ENCODE measurements at regions not wholly inside any gene's neighbourhood (a gene's known extent, or its start where the extent isn't known, plus 50 kb on each side); places are given as distances from the start of the nearest gene placed in this dataset.
"Not testable (repeated sequence)": the region's sequence is repeated elsewhere in the genome, so short reads cannot be mapped to it uniquely, and the experiment has no call there.

- not testable (repeated sequence) for DNase-seq (ENCODE audit: low read depth)
Observed at GRCh38 chr10:131581547-131581946, 270.0 kb upstream of the TCERG1L start.

GRCh38 chr10:131584287-131584686 lies 272.8 kb upstream of the TCERG1L start:
- no peak for DNase-seq (ENCODE audit: low read depth)

GRCh38 chr10:131585761-131586160 lies 274.2 kb upstream of the TCERG1L start:
- DNase-seq (ENCODE audit: low read depth), result no peak

GRCh38 chr10:131586958-131587357 lies 275.4 kb upstream of the TCERG1L start:
- no peak for DNase-seq (ENCODE audit: low read depth)

- DNase-seq (ENCODE audit: low read depth), result no peak
Observed at GRCh38 chr10:131587976-131588680, 276.6 kb upstream of the TCERG1L start.

- DNase-seq (ENCODE audit: low read depth), result no peak
Observed at GRCh38 chr10:131588704-131589220, 277.2 kb upstream of the TCERG1L start.

GRCh38 chr10:131590567-131590966 lies 279.0 kb upstream of the TCERG1L start:
- DNase-seq (ENCODE audit: low read depth), result no peak

GRCh38 chr10:131591936-131592335 lies 280.4 kb upstream of the TCERG1L start:
- DNase-seq (ENCODE audit: low read depth), result no peak

GRCh38 chr10:131609176-131609575 lies 291.6 kb upstream of the PPP2R2D start:
- DNase-seq (ENCODE audit: low read depth), result no peak

- DNase-seq (ENCODE audit: low read depth), result no peak
Observed at GRCh38 chr10:131615150-131615549, 285.7 kb upstream of the PPP2R2D start.

- no peak for DNase-seq (ENCODE audit: low read depth)
Observed at GRCh38 chr10:131616040-131616439, 284.8 kb upstream of the PPP2R2D start.

GRCh38 chr10:131617113-131617858 lies 283.5 kb upstream of the PPP2R2D start:
- no peak for DNase-seq (ENCODE audit: low read depth)

- no peak for DNase-seq (ENCODE audit: low read depth)
Observed at GRCh38 chr10:131618587-131619267, 282.1 kb upstream of the PPP2R2D start.

GRCh38 chr10:131620314-131620713 lies 280.5 kb upstream of the PPP2R2D start:
- no peak for DNase-seq (ENCODE audit: low read depth)

GRCh38 chr10:131620904-131621303 lies 279.9 kb upstream of the PPP2R2D start:
- DNase-seq (ENCODE audit: low read depth), result no peak

GRCh38 chr10:131621784-131622624 lies 278.8 kb upstream of the PPP2R2D start:
- no peak for DNase-seq (ENCODE audit: low read depth)

- no peak for DNase-seq (ENCODE audit: low read depth)
Observed at GRCh38 chr10:131625041-131625440, 275.8 kb upstream of the PPP2R2D start.

- no peak for DNase-seq (ENCODE audit: low read depth)
Observed at GRCh38 chr10:131626274-131626673, 274.5 kb upstream of the PPP2R2D start.

- DNase-seq (ENCODE audit: low read depth), result no peak
Observed at GRCh38 chr10:131629026-131629770, 271.6 kb upstream of the PPP2R2D start.

- no peak for DNase-seq (ENCODE audit: low read depth)
Observed at GRCh38 chr10:131630772-131631258, 270.0 kb upstream of the PPP2R2D start.

- DNase-seq (ENCODE audit: low read depth), result no peak
Observed at GRCh38 chr10:131631619-131632018, 269.2 kb upstream of the PPP2R2D start.

Measured in non-pigmented ciliary epithelial cell (primary cell).